HG02852 (cell line): ENCODE measurements at regions not wholly inside any gene's neighbourhood (a gene's known extent, or its start where the extent isn't known, plus 50 kb on each side); places are given as distances from the start of the nearest gene placed in this dataset.

Source experiments
- ATAC-seq: cut with Tn5 transposase; IDR thresholded peaks from one replicate; pipeline ENCODE4 v1.9.1; 2021; ENCODE audit warnings: mild to moderate bottlenecking, moderate library complexity; ENCODE audit not compliant: unreplicated experiment

GRCh38 chr4:14272206-14272605 is 644.7 kb upstream of the BOD1L1 start:
- ATAC-seq, result no peak

GRCh38 chr4:14277505-14277904 is 650.0 kb upstream of the BOD1L1 start:
- no peak for ATAC-seq

- no peak for ATAC-seq
Observed at GRCh38 chr4:14280567-14280966, 653.0 kb upstream of the BOD1L1 start.

GRCh38 chr4:14284578-14284977 is 657.1 kb upstream of the BOD1L1 start:
- no peak for ATAC-seq

GRCh38 chr4:14289708-14290107 is 662.2 kb upstream of the BOD1L1 start:
- ATAC-seq, result no peak

GRCh38 chr4:14293582-14293981 is 666.1 kb upstream of the BOD1L1 start:
- no peak for ATAC-seq

- no peak for ATAC-seq
Observed at GRCh38 chr4:14294611-14295010, 667.1 kb upstream of the BOD1L1 start.

- no peak for ATAC-seq
Observed at GRCh38 chr4:14299166-14299565, 671.6 kb upstream of the BOD1L1 start.

- ATAC-seq, result no peak
Observed at GRCh38 chr4:14302021-14302420, 674.5 kb upstream of the BOD1L1 start.

- no peak for ATAC-seq
Observed at GRCh38 chr4:14303856-14304255, 676.3 kb upstream of the BOD1L1 start.

GRCh38 chr4:14308229-14308651 is 680.7 kb upstream of the BOD1L1 start:
- ATAC-seq, result no peak

- ATAC-seq, result no peak
Observed at GRCh38 chr4:14309431-14309830, 681.9 kb upstream of the BOD1L1 start.

- no peak for ATAC-seq
Observed at GRCh38 chr4:14313757-14314156, 686.2 kb upstream of the BOD1L1 start.

- no peak for ATAC-seq
Observed at GRCh38 chr4:14315129-14315528, 687.2 kb upstream of the CPEB2 start.

GRCh38 chr4:14317351-14317750 is 684.9 kb upstream of the CPEB2 start:
- ATAC-seq, result no peak

- no peak for ATAC-seq
Observed at GRCh38 chr4:14318671-14319070, 683.6 kb upstream of the CPEB2 start.

- ATAC-seq, result no peak
Observed at GRCh38 chr4:14321723-14322122, 680.6 kb upstream of the CPEB2 start.

GRCh38 chr4:14323191-14323590 is 679.1 kb upstream of the CPEB2 start:
- ATAC-seq, result no peak

GRCh38 chr4:14329228-14329627 is 673.1 kb upstream of the CPEB2 start:
- no peak for ATAC-seq

GRCh38 chr4:14333616-14334015 is 668.7 kb upstream of the CPEB2 start:
- no peak for ATAC-seq

- no peak for ATAC-seq
Observed at GRCh38 chr4:14334166-14334565, 668.1 kb upstream of the CPEB2 start.

- no peak for ATAC-seq
Observed at GRCh38 chr4:14335872-14336271, 666.4 kb upstream of the CPEB2 start.

- no peak for ATAC-seq
Observed at GRCh38 chr4:14336656-14337055, 665.6 kb upstream of the CPEB2 start.
